DND-41 (cell line): ENCODE measurements at regions not wholly inside any gene's neighbourhood (a gene's known extent, or its start where the extent isn't known, plus 50 kb on each side); places are given as distances from the start of the nearest gene placed in this dataset.
A peak's percentile ranks its signal among the peaks of the same experiment; 100 is the strongest.

ENCODE experiments used
- ATAC-seq: fragments of 200-7000 bp; cut with Tn5 transposase; 3 replicates; pipeline ENCODE4 v1.9.1; 2021; ENCODE audit warnings: low read depth; ENCODE audit not compliant: insufficient read depth
- DNase-seq: peaks from one replicate; pipeline ENCODE4 v3.0.0-alpha.2; 2020
- H2AFZ ChIP-seq: 2 replicates; pipeline ENCODE4 v1.6.0; 2012; ENCODE audit warnings: low read depth, low read length
- H3K27ac ChIP-seq: 2 replicates; pipeline ENCODE4 v1.5.1; 2012; ENCODE audit warnings: low read length, inconsistent platforms
- H3K27me3 ChIP-seq: fragments of 200-600 bp; sonication (generic); 2 replicates; pipeline ENCODE4 v1.6.0; 2012; ENCODE audit warnings: low read length, mild to moderate bottlenecking, inconsistent platforms; ENCODE audit not compliant: insufficient read depth, poor library complexity
- H3K36me3 ChIP-seq: 2 replicates; pipeline ENCODE4 v1.5.1; 2012; ENCODE audit warnings: low read length, inconsistent platforms; ENCODE audit not compliant: insufficient read depth
- H3K4me1 ChIP-seq: 2 replicates; pipeline ENCODE4 v1.5.1; 2012; ENCODE audit warnings: mild to moderate bottlenecking, low read length; ENCODE audit not compliant: insufficient read depth
- H3K4me2 ChIP-seq: 2 replicates; pipeline ENCODE4 v1.6.0; 2012; ENCODE audit warnings: mild to moderate bottlenecking, moderate library complexity, low read length, inconsistent platforms; ENCODE audit not compliant: insufficient read depth
- H3K4me3 ChIP-seq, 2 experiments: fragments of 200-600 bp in 1 of 2; shearing (Covaris generic) in 1 of 2; 2 replicates each; pipeline ENCODE4 v1.5.1; 2012 to 2016; ENCODE audit warnings: inconsistent platforms in 2 of 2, low read length in 2 of 2, mild to moderate bottlenecking in 2 of 2, low read depth in 1 of 2, moderate library complexity in 1 of 2
- H3K79me2 ChIP-seq: 2 replicates; pipeline ENCODE4 v1.6.0; 2012; ENCODE audit warnings: low read length, inconsistent platforms; ENCODE audit not compliant: insufficient read depth
- H3K9ac ChIP-seq: 2 replicates; pipeline ENCODE4 v1.6.0; 2012; ENCODE audit warnings: low read depth, mild to moderate bottlenecking, inconsistent platforms, low read length, moderate library complexity
- H3K9me3 ChIP-seq: 2 replicates; pipeline ENCODE4 v1.5.1; 2012; ENCODE audit warnings: low read length, moderate library complexity, mild to moderate bottlenecking, inconsistent platforms; ENCODE audit not compliant: insufficient read depth, severe bottlenecking
- H4K20me1 ChIP-seq: 2 replicates; pipeline ENCODE4 v1.6.0; 2012; ENCODE audit warnings: low read length; ENCODE audit not compliant: insufficient read depth
- EZH2 ChIP-seq: IDR thresholded peaks from 3 replicates; pipeline ENCODE4 v1.6.1; 2012; ENCODE audit warnings: borderline replicate concordance, low read depth, mild to moderate bottlenecking, moderate library complexity, low read length, inconsistent platforms; ENCODE audit not compliant: severe bottlenecking
- TF ChIP-seq, protein P1 (sequence below): IDR thresholded peaks from 2 replicates; pipeline ENCODE4 v1.5.1; 2012; ENCODE audit warnings: borderline replicate concordance, low read length, moderate library complexity, mild to moderate bottlenecking; ENCODE audit not compliant: poor library complexity, severe bottlenecking; ENCODE audit errors: extremely low read depth

DNA sequence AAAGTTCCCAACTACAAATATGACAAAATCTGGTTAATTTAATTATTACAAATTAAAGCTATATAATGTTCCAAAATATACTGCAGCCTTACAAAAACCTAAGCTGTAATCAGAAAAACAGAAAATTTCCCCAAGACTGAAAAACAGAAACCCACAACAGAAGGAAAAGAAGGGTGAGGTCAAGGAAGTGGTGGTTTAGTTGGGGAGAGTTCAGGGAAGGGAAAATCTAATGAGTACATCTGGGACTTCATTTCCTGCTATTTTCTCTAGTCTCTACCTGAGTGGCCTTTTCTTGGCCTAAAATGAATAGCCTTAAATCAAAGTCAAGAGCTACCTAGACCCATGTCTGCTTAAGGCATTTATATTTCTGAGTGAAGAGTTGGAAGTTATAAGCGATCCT, 66.2 kb upstream of the BEND6 start:
- no peaks in the 10 kb centered on the region for H3K79me2 ChIP-seq

DNA sequence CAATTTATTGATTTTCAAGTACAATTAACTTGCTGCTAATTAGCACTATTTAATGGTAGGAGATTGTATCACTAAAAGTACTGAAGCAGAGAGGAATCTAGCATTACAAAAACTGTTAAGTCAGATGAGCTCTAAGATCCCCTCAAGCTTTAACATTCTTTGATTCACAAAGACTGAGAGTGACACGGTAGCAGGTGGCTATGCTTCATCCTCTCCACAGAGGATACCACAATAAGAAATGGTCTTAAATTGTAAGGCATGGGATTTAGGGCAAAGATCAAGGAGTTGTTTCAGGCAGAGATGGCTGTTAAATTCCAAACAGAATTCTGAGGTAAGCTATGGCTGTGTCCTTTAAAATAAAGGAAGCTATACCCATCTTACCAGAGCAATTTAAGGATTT, 67.8 kb upstream of the BEND6 start:
- no peaks in the 10 kb centered on the region for H3K27me3 ChIP-seq
- no peak for ATAC-seq
- no peak overlapping the region for H3K4me3 ChIP-seq
- H3K27ac ChIP-seq, result no peak overlapping the region
- no peak overlapping the region for H2AFZ ChIP-seq
- no peaks in the 10 kb centered on the region for H4K20me1 ChIP-seq
- no peak overlapping the region for H3K4me2 ChIP-seq
- H3K9me3 ChIP-seq, result no peaks in the 10 kb centered on the region
- H3K79me2 ChIP-seq, result no peaks in the 10 kb centered on the region
- no peaks in the 10 kb centered on the region for H3K36me3 ChIP-seq
- TF ChIP-seq, protein P1, sequence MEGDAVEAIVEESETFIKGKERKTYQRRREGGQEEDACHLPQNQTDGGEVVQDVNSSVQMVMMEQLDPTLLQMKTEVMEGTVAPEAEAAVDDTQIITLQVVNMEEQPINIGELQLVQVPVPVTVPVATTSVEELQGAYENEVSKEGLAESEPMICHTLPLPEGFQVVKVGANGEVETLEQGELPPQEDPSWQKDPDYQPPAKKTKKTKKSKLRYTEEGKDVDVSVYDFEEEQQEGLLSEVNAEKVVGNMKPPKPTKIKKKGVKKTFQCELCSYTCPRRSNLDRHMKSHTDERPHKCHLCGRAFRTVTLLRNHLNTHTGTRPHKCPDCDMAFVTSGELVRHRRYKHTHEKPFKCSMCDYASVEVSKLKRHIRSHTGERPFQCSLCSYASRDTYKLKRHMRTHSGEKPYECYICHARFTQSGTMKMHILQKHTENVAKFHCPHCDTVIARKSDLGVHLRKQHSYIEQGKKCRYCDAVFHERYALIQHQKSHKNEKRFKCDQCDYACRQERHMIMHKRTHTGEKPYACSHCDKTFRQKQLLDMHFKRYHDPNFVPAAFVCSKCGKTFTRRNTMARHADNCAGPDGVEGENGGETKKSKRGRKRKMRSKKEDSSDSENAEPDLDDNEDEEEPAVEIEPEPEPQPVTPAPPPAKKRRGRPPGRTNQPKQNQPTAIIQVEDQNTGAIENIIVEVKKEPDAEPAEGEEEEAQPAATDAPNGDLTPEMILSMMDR, result no peak
- no peak for TF ChIP-seq EZH2
- no peaks in the 10 kb centered on the region for H3K4me1 ChIP-seq
- no peak overlapping the region for H3K9ac ChIP-seq
- no peak for DNase-seq

More for the DNA sequence above, 66.2 kb upstream of the BEND6 start:
- H3K36me3 ChIP-seq, result no peaks in the 10 kb centered on the region
- no peaks in the 10 kb centered on the region for H3K4me1 ChIP-seq
- no peaks in the 10 kb centered on the region for H3K9me3 ChIP-seq
- H2AFZ ChIP-seq, result no peak overlapping the region
- no peak overlapping the region for H3K27ac ChIP-seq
- no peaks in the 10 kb centered on the region for H4K20me1 ChIP-seq
- H3K9ac ChIP-seq, result no peak overlapping the region
- peak; percentile 35; the same call in 1 of the 3 replicates for ATAC-seq
- H3K27me3 ChIP-seq, result no peaks in the 10 kb centered on the region
- TF ChIP-seq EZH2, result no peak
- TF ChIP-seq, protein P1, result no peak
- H3K4me2 ChIP-seq, result no peak overlapping the region
- H3K4me3 ChIP-seq, result no peak overlapping the region
- DNase-seq, result no peak

DNA sequence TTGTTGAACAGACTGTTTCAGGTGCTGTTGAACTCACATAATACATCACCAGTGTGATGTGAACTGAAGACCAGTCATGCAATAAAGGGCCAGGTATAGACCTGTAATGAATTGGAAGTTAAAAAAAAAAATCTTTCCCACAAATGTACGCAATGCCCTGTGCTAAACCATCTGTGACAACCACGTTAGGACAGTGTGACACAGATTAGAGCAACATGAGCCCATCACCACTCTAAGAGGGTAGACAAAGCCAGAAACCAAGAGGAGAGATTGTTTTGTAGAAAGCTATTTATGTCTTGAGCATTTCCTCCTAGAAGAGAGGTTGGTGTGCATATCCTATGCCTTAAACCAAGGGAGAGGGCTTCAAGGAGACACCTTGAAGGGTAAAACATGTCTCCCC, 77.0 kb upstream of the BEND6 start:
- no peaks in the 10 kb centered on the region for H3K9me3 ChIP-seq
- H3K27ac ChIP-seq, result no peak overlapping the region
- TF ChIP-seq, protein P1, result no peak
- no peak for TF ChIP-seq EZH2
- no peak overlapping the region for H3K9ac ChIP-seq
- H3K36me3 ChIP-seq, result no peaks in the 10 kb centered on the region
- no peaks in the 10 kb centered on the region for H4K20me1 ChIP-seq
- H3K27me3 ChIP-seq, result no peaks in the 10 kb centered on the region
- no peak overlapping the region for H3K4me3 ChIP-seq
- DNase-seq, result no peak
- H3K79me2 ChIP-seq, result no peaks in the 10 kb centered on the region
- no peak overlapping the region for H2AFZ ChIP-seq
- H3K4me2 ChIP-seq, result no peak overlapping the region
- H3K4me1 ChIP-seq, result no peaks in the 10 kb centered on the region
- no peak for ATAC-seq

DNA sequence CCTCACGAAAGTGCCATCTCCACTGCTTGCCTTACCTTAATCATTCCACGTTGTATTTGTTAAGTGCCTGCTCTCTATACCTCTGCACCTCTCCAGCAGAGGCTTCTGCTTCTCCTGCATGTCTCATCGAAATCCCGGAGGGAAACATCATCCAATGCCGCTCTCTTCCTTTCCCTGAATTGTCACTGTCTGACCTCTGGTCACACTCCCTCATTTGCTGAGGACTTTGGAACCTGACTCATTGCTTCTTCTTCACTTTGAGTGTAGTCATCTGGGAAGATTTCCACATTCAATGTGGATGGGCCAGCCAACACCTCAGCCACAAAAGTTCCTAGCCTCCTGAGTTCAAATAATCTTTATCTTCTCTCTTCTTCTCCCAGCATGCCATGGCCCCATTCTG, 78.9 kb upstream of the BEND6 start:
- H3K4me1 ChIP-seq, result no peaks in the 10 kb centered on the region
- H3K4me2 ChIP-seq, result no peak overlapping the region
- H3K27me3 ChIP-seq, result no peaks in the 10 kb centered on the region
- no peak overlapping the region for H3K4me3 ChIP-seq
- no peak overlapping the region for H2AFZ ChIP-seq
- no peaks in the 10 kb centered on the region for H3K9me3 ChIP-seq
- H3K9ac ChIP-seq, result no peak overlapping the region
- ATAC-seq (no peak), DNase-seq (no peak)
- H4K20me1 ChIP-seq, result no peaks in the 10 kb centered on the region
- no peaks in the 10 kb centered on the region for H3K36me3 ChIP-seq
- TF ChIP-seq, protein P1, result no peak
- TF ChIP-seq EZH2, result no peak
- H3K79me2 ChIP-seq, result no peaks in the 10 kb centered on the region
- H3K27ac ChIP-seq, result no peak overlapping the region
